H1 (cell line): ENCODE measurements at regions not wholly inside any gene's neighbourhood (a gene's known extent, or its start where the extent isn't known, plus 50 kb on each side); places are given as distances from the start of the nearest gene placed in this dataset.

Experiments used
- CTCF ChIA-PET: fragments of 300-600 bp; sonication (Branson Sonifier 250); formaldehyde crosslinking; loops from one replicate; lab custom pipeline; 2021; ENCODE audit not compliant: partially characterized antibody; lab: Charles Lee
- POLR2A ChIA-PET: fragments of 300-600 bp; sonication (Branson Sonifier 250); formaldehyde crosslinking; loops from one replicate; lab custom pipeline; 2021; ENCODE audit warnings: inconsistent platforms; ENCODE audit not compliant: partially characterized antibody; lab: Charles Lee
- DNase-seq, 2 experiments: peaks; one replicate each; pipeline versions ENCODE4 v3.0.0 to v3.0.0-alpha.2; 2010 to 2022; ENCODE audit warnings: low spot score in 2 of 2, low read depth in 1 of 2, mixed read lengths in 1 of 2
- FAIRE-seq: peaks from 2 replicates; lab custom pipeline; 2011; peaks lifted over from hg19 to GRCh38; lab: Jason Lieb, UNC
- H2AFZ ChIP-seq: 2 replicates; pipeline ENCODE4 v1.8.1; 2012; ENCODE audit warnings: low read length, inconsistent platforms
- H2AK5ac ChIP-seq: 2 replicates; pipeline ENCODE4 v1.6.1; 2013; ENCODE audit warnings: low read depth, low read length
- H2BK120ac ChIP-seq: replicated peaks from 2 replicates; pipeline ENCODE3; 2013; ENCODE audit warnings: low read depth, low read length, inconsistent platforms
- H2BK12ac ChIP-seq: 2 replicates; pipeline ENCODE4 v1.6.1; 2013; ENCODE audit warnings: low read depth, low read length
- H2BK15ac ChIP-seq: 2 replicates; pipeline ENCODE4 v1.6.1; 2013; ENCODE audit warnings: low read length
- H2BK20ac ChIP-seq: 2 replicates; pipeline ENCODE4 v1.6.1; 2013; ENCODE audit warnings: low read length
- H2BK5ac ChIP-seq: 2 replicates; pipeline ENCODE4 v1.6.1; 2013; ENCODE audit warnings: low read depth, low read length
- H3K14ac ChIP-seq: 2 replicates; pipeline ENCODE4 v1.6.1; 2013; ENCODE audit warnings: inconsistent platforms; ENCODE audit not compliant: insufficient read length
- H3K18ac ChIP-seq: 2 replicates; pipeline ENCODE4 v1.6.1; 2013; ENCODE audit warnings: low read length; ENCODE audit errors: extremely low read depth
- H3K23ac ChIP-seq: 2 replicates; pipeline ENCODE4 v1.6.1; 2013; ENCODE audit warnings: inconsistent platforms; ENCODE audit not compliant: insufficient read length
- H3K23me2 ChIP-seq: 2 replicates; pipeline ENCODE4 v1.6.1; 2013; ENCODE audit warnings: low read depth, low read length
- H3K27ac ChIP-seq: 2 replicates; pipeline ENCODE4 v1.6.1; 2011; ENCODE audit warnings: low read depth, low read length, inconsistent platforms
- H3K27me3 ChIP-seq, 4 experiments: replicated peaks in 1 of 4; 1 replicate in 1 of 4; 2 replicates in 3 of 4; pipeline versions ENCODE4 v1.6.1 to v1.8.1; 2011 to 2013; ENCODE audit warnings: low read length in 3 of 4, mild to moderate bottlenecking in 3 of 4, inconsistent platforms in 2 of 4, mixed read lengths in 2 of 4, moderate library complexity in 1 of 4; ENCODE audit not compliant: control insufficient read depth in 3 of 4, insufficient read depth in 3 of 4; ENCODE audit errors: extremely low read depth in 1 of 4
- H3K36me3 ChIP-seq, 4 experiments: 2 replicates each; pipeline versions ENCODE4 v1.6.1 to v1.8.1; 2011 to 2013; ENCODE audit warnings: mild to moderate bottlenecking in 4 of 4, low read length in 3 of 4, moderate library complexity in 2 of 4, control low read depth in 1 of 4, inconsistent platforms in 1 of 4; ENCODE audit not compliant: insufficient read depth in 4 of 4, control insufficient read depth in 2 of 4
- H3K4ac ChIP-seq: replicated peaks from 2 replicates; pipeline ENCODE3; 2013; ENCODE audit warnings: low read length, low read depth, mixed read lengths, inconsistent platforms; ENCODE audit not compliant: insufficient read length
- H3K4me1 ChIP-seq, 4 experiments: replicated peaks in 1 of 4; 1 replicate in 1 of 4; 2 replicates in 3 of 4; pipeline versions ENCODE4 v1.6.1 to v1.8.1; 2011 to 2013; ENCODE audit warnings: low read length in 3 of 4, inconsistent platforms in 2 of 4, mixed read lengths in 1 of 4; ENCODE audit not compliant: insufficient read depth in 4 of 4, control insufficient read depth in 3 of 4
- H3K4me2 ChIP-seq, 2 experiments: 2 replicates each; pipeline versions ENCODE4 v1.6.1 to v1.8.1; 2011 to 2013; ENCODE audit warnings: low read depth in 2 of 2, low read length in 2 of 2, control low read depth in 1 of 2, inconsistent platforms in 1 of 2, mild to moderate bottlenecking in 1 of 2; ENCODE audit not compliant: insufficient read depth in 1 of 2
- H3K4me3 ChIP-seq, 4 experiments: fragments of 200-600, 300-600 bp in 1 of 4; sonication (generic), shearing (Covaris generic), sonication (Bioruptor Twin) in 1 of 4; 2 replicates each; pipeline versions ENCODE4 v1.5.1 to v1.8.1; 2011 to 2016; ENCODE audit warnings: low read length in 4 of 4, low read depth in 3 of 4, control low read depth in 2 of 4, inconsistent platforms in 2 of 4, mild to moderate bottlenecking in 2 of 4, mixed read lengths in 1 of 4, moderate library complexity in 1 of 4; ENCODE audit not compliant: insufficient read depth in 2 of 4; ENCODE audit errors: extremely low read depth in 1 of 4
- H3K56ac ChIP-seq: replicated peaks from 2 replicates; pipeline ENCODE3; 2013; ENCODE audit warnings: low read depth, mild to moderate bottlenecking, mixed read lengths, low read length, inconsistent platforms; ENCODE audit not compliant: insufficient read length
- H3K79me1 ChIP-seq: 2 replicates; pipeline ENCODE4 v1.6.1; 2013; ENCODE audit warnings: low read depth, low read length, control low read depth
- H3K79me2 ChIP-seq, 2 experiments: 2 replicates each; pipeline versions ENCODE4 v1.6.1 to v1.8.1; 2012 to 2013; ENCODE audit warnings: low read length in 2 of 2, mild to moderate bottlenecking in 2 of 2, inconsistent platforms in 1 of 2; ENCODE audit not compliant: insufficient read depth in 2 of 2, control insufficient read depth in 1 of 2
- H3K9ac ChIP-seq, 4 experiments: replicated peaks in 1 of 4; 1 replicate in 1 of 4; 2 replicates in 3 of 4; pipeline versions ENCODE4 v1.6.1 to v1.8.1; 2011 to 2013; ENCODE audit warnings: low read depth in 3 of 4, low read length in 3 of 4, control low read depth in 2 of 4, mild to moderate bottlenecking in 2 of 4, moderate library complexity in 2 of 4, inconsistent platforms in 1 of 4; ENCODE audit errors: extremely low read depth in 1 of 4
- H3K9me3 ChIP-seq, 2 experiments: 2 replicates each; pipeline versions ENCODE4 v1.6.1 to v1.8.1; 2012 to 2013; ENCODE audit warnings: mild to moderate bottlenecking in 2 of 2, moderate library complexity in 2 of 2, control low read depth in 1 of 2, inconsistent platforms in 1 of 2, low read depth in 1 of 2, low read length in 1 of 2, mixed read lengths in 1 of 2; ENCODE audit not compliant: insufficient read depth in 2 of 2
- H4K20me1 ChIP-seq, 2 experiments: replicated peaks in 1 of 2; 2 replicates each; pipeline versions ENCODE3 to v1.8.1; 2011 to 2013; ENCODE audit warnings: inconsistent platforms in 2 of 2, low read length in 2 of 2, mild to moderate bottlenecking in 1 of 2; ENCODE audit not compliant: insufficient read depth in 2 of 2, control insufficient read depth in 1 of 2
- H4K5ac ChIP-seq: 2 replicates; pipeline ENCODE4 v1.6.1; 2013; ENCODE audit warnings: low read length, low read depth, mixed read lengths, inconsistent platforms; ENCODE audit not compliant: insufficient read length
- H4K8ac ChIP-seq: 2 replicates; pipeline ENCODE4 v1.8.0; 2013; ENCODE audit warnings: mild to moderate bottlenecking, moderate library complexity, low read length, inconsistent platforms; ENCODE audit not compliant: insufficient read depth; ENCODE audit errors: extremely low read depth
- H4K91ac ChIP-seq: replicated peaks from 2 replicates; pipeline ENCODE3; 2013; ENCODE audit warnings: low read length, mixed read lengths, inconsistent platforms; ENCODE audit not compliant: insufficient read length
- ATF3 ChIP-seq: IDR thresholded peaks from 2 replicates; pipeline ENCODE4 v1.6.1; 2011; ENCODE audit warnings: low read depth, mild to moderate bottlenecking, low read length; ENCODE audit not compliant: insufficient read depth
- BCL11A ChIP-seq, 2 experiments: IDR thresholded peaks; one replicate each; pipeline ENCODE4 v1.6.1; 2011; ENCODE audit warnings: low read depth in 2 of 2, low read length in 2 of 2, mild to moderate bottlenecking in 2 of 2
- CBX8 ChIP-seq: fragments of 300-800, 300-1000 bp; sonication (generic); IDR thresholded peaks from 2 replicates; pipeline ENCODE4 v1.7.1; 2016; ENCODE audit warnings: low read depth, low read length, borderline replicate concordance
- CHD2 ChIP-seq: IDR thresholded peaks from 2 replicates; pipeline ENCODE4 v1.6.1; 2012; ENCODE audit warnings: low read length, improper control_type of control experiment
- GTF2F1 ChIP-seq: IDR thresholded peaks from 2 replicates; pipeline ENCODE4 v1.6.1; 2012; ENCODE audit warnings: low read depth, low read length, improper control_type of control experiment, borderline replicate concordance
- NRF1 ChIP-seq: IDR thresholded peaks from 2 replicates; pipeline ENCODE4 v1.6.1; 2011; ENCODE audit warnings: mild to moderate bottlenecking, low read depth, low read length, improper control_type of control experiment
- PHF8 ChIP-seq: fragments of 200-600 bp; sonication (generic); conservative IDR thresholded peaks from 2 replicates; pipeline ENCODE4 v1.7.1; 2012; ENCODE audit warnings: low read depth, mild to moderate bottlenecking, inconsistent platforms, low read length, moderate library complexity
- RAD21 ChIP-seq, 2 experiments: IDR thresholded peaks in 1 of 2; conservative IDR thresholded peaks in 1 of 2; 2 replicates each; pipeline ENCODE4 v1.6.1; 2011; ENCODE audit warnings: low read depth in 2 of 2, low read length in 2 of 2, improper control_type of control experiment in 1 of 2, inconsistent platforms in 1 of 2, mild to moderate bottlenecking in 1 of 2, moderate library complexity in 1 of 2
- SIN3A ChIP-seq, 2 experiments: IDR thresholded peaks in 1 of 2; conservative IDR thresholded peaks in 1 of 2; 2 replicates each; pipeline ENCODE4 v1.6.1; 2011 to 2012; ENCODE audit warnings: low read length in 2 of 2, improper control_type of control experiment in 1 of 2, low read depth in 1 of 2, mild to moderate bottlenecking in 1 of 2
- SP2 ChIP-seq: IDR thresholded peaks from 2 replicates; pipeline ENCODE4 v1.6.1; 2012; ENCODE audit warnings: mild to moderate bottlenecking, low read length, inconsistent platforms
- SRF ChIP-seq: IDR thresholded peaks from 2 replicates; pipeline ENCODE4 v1.6.1; 2011; ENCODE audit warnings: mild to moderate bottlenecking, low read depth, low read length, moderate library complexity
- SUZ12 ChIP-seq: fragments of 200-600 bp; sonication (generic); IDR thresholded peaks from 2 replicates; pipeline ENCODE4 v1.6.1; 2012; ENCODE audit warnings: mild to moderate bottlenecking, inconsistent platforms, low read length, moderate library complexity, mixed read lengths
- YY1 ChIP-seq: IDR thresholded peaks from 2 replicates; pipeline ENCODE4 v1.6.1; 2011; ENCODE audit warnings: low read depth, mild to moderate bottlenecking, low read length
- WGBS, 2 experiments: shearing (Covaris generic) in 1 of 2; methylation state at CpG; one replicate each; pipeline versions ENCODE4 v1.1.6 to v1.1.7; 2013 to 2015; ENCODE audit warnings: low lambda C conversion rate in 2 of 2, mixed read lengths in 2 of 2, inconsistent platforms in 1 of 2, low coverage in 1 of 2, missing lambda C conversion rate in 1 of 2; ENCODE audit not compliant: insufficient replicate concordance in 2 of 2, insufficient coverage in 1 of 2, insufficient read length in 1 of 2; ENCODE audit errors: extremely low coverage in 1 of 2, missing lambda C conversion rate in 1 of 2; 5-methylcytosine and 5-hydroxymethylcytosine counted together

- Histone ChIP-seq H2BK5ac (no peak overlapping the region), H3K79me1 (no peaks in the 10 kb centered on the region), H4K8ac (no peak overlapping the region), H3K4me1 (peaks cover 0 to 10% (median 4%) of the 10 kb centered on the region in 4 experiments), H3K23ac (no peak overlapping the region), H2BK20ac (no peak overlapping the region; the same call in 1 of the 2 replicates), H3K9me3 (no peaks in the 10 kb centered on the region), H4K20me1 (no peaks in the 10 kb centered on the region), H3K9ac (no peak overlapping the region), H3K36me3 (no peaks in the 10 kb centered on the region; a peak in 1 of 8 replicates), H2BK12ac (0 out of 2 replicates have a peak overlapping the region, but pooled peaks have one; percentile 92), H3K18ac (no peak overlapping the region; the same call in 1 of the 2 replicates), H4K5ac (no peak overlapping the region), H2BK15ac (no peak overlapping the region), H3K79me2 (no peaks in the 10 kb centered on the region), H2BK120ac (no peak overlapping the region), H3K14ac (no peak overlapping the region), H2AK5ac (no peak overlapping the region), H3K4ac (no peak overlapping the region), H3K4me3 (peak overlapping the region in 2 of 4 experiments; percentile 32 to 54; a peak in 6 of 8 replicates), H4K91ac (peak overlapping the region; percentile 67), H3K56ac (no peak overlapping the region), H2AFZ (no peak overlapping the region), H3K23me2 (peaks cover 2% of the 10 kb centered on the region; the same call in 1 of the 2 replicates), H3K27ac (no peak overlapping the region), H3K27me3 (peaks cover 0 to 4% (median 0%) of the 10 kb centered on the region in 4 experiments; a peak in 3 of 7 replicates), H3K4me2 (peak overlapping the region; percentile 57 to 79)
- CTCF ChIA-PET: no interaction called here
- POLR2A ChIA-PET: interaction anchor here (0.6 to 1.0 kb wide), 2 partner anchors 16 to 54 kb away, joined by 3 read pairs; no protein-coding TSS in a partner anchor
- FAIRE-seq (no peak), DNase-seq (no peak)
- WGBS, 2 experiments: 24% methylated on average over 7 of the region's 11 CpGs; no CpG with 5 or more reads in 1 of the 2 experiments
- TF ChIP-seq SIN3A (conservative IDR thresholded peaks at IDR 0.05 in 1 of 2, IDR thresholded peaks at IDR 0.05 in 1 of 2; ENCODE audit: low read depth in 1 of 2, low read length in 2 of 2) (no peak), PHF8 (no peak), YY1 (no peak), SP2 (no peak), CHD2 (no peak), CBX8 (no peak), ATF3 (no peak), NRF1 (no peak), BCL11A (IDR thresholded peaks at IDR 0.05; ENCODE audit: low read depth in 2 of 2, low read length in 2 of 2) (no peak), GTF2F1 (no peak), SRF (no peak), SUZ12 (no peak), RAD21 (IDR thresholded peaks at IDR 0.05 in 1 of 2, conservative IDR thresholded peaks at IDR 0.05 in 1 of 2; ENCODE audit: low read depth in 2 of 2, low read length in 2 of 2) (no peak)
Measured at GRCh38 chr12:113638460-113638775, 166.7 kb upstream of the LHX5 start.
